ENCODE measurements at regions not wholly inside any gene's neighbourhood (a gene's known extent, or its start where the extent isn't known, plus 50 kb on each side); places are given as distances from the start of the nearest gene placed in this dataset.

DNA sequence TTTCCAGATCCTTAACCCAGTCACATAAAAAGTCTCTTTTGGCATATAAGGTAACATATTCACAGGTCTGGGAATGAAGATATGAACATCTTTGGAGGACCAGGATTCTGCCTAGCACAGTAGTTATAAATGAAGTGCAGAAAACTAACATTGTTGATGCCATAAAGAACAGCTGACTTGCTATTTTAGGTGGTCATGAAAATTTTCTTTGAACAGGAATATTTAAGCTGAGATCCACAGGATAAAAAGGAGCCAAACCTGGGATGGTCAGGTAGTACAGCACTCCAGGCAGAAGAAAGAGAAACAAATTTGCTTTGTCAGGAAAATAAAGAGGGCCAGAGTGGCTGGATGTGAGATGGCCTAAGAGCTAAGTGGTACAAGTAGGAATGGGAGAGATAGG, 80.0 kb downstream of the CENPW start:
- no peak for DNase-seq

DNA sequence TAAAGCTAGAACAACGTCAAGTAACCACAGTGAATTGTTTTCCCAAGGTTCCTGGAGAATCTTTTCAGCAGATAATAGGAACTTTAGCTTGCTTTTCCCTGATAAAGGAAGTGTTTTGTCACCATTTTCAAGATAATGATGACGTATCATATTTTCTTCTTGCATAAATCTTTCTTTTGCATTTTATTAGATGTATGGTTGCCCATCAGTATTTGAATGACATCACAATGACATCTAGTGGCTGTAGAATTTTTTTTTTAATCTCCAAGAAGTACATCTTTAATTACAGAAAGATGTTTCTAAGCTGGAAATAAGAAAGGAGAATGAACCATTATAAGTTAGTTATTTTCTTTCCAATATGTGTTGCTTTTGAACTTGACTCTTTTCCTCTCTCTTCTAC, 83.0 kb downstream of the CENPW start:
- no peak for DNase-seq

DNA sequence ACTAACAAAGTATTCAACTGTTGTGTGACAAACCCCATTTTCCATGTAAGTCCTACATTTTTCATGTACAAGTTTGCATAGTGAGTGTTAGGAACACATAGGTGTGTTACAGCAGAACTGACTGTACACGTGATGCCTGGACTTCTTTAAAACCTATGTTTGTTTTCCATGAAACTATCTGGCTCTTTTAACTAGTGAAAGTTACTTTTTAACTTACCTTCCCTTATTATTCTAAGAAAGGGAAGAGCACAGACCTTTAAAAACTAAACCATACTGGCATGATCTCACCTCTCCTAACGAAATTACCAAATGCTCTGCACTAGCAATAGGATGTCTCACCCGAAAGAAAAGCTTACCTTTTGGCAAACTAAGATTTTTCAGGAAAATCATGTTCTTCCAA, 87.8 kb downstream of the CENPW start:
- no peak for DNase-seq

DNA sequence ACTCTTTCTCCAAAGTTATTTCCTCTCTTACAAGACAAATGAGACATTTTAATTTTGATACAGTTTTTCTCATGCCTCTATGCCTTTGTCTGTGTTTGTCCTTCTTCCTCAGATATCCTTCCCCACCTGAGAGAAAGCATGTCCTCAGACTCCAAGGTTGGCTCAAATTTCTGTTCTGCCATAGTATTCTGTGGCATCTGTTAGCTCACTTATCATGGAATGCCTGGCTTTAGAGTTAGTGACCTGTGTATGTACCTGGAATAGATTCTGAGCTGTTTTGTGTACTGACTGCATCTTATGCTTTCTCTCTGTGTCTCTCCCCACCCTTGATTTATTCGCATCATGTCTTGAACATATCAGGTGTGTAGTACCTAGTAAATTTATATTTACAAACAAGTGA, 90.0 kb downstream of the CENPW start:
- no peak for DNase-seq

DNA sequence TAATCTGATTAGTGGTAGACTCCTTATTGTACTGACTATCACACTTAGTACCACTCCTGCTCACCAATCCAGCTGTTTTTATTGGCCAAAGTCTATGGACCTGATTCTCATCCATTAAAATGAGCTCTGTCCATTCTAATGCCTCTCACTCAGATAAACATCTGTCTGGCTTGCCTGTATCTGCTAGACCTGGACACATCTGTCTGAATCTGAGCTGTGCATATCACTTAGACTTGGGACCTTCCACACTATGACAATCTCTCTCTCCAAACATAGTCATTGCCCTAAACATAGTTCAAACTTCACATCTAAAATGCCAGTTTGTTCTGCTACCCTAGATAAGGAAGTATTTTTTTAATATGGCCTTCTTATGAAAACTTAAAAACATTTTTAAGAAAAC, 92.6 kb downstream of the CENPW start:
- DNase-seq, result no peak

DNA sequence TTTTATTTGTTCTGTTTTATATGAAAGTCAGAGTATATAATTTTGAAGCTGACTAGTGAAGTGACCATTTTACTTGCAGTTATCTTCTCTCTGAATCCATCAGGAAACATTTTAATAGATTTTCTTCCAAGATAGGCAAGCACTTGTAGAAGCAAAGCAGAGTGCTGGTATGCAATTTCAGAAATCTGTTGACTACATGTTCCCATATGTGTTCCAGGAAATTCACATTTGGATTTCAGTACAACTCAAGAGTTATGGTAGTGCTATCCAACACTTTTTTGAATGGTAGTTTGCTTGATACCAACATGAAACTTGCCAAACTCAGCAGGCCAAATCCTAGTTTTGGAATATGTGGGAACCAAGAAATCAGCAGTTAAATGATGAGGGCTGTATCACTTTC, 94.0 kb downstream of the CENPW start:
- no peak for DNase-seq

DNA sequence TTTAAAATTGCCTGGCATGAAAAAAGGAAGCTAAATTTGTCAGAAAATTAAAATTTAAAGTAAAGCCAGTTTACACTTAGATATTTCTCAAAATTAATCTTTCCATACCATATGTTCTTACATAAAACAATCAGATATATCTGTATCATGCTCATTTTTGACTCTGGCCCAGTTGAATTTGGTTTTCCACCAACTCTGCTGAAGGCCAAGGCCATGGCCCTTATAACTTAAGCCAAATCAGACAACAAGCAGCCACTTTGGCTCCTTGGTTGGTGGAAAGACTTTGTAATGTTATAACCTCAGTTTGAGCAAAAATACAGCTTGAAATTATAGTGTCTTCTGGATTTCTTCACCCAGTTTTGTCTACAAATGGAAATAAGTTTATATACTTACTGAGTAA, 97.3 kb downstream of the CENPW start:
- DNase-seq, result no peak

DNA sequence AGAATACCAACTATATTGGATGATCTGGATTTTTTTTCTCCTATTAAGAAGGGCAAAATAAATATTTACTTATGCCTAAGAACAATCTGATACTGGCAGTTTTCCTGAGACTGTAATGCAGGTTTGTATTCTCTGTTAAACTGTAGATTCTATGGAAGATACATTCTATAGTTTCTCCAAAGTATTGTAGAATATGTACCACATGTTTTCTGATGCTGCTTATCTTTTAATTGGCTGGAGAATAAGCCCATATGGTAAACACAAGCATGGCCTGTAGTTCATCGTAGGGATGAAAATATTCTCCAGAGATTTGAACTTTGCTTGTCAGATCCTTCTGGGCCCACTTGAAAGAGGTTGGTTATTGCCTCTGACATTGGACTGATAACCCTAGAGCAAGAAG, 99.1 kb downstream of the CENPW start:
- DNase-seq, result no peak

DNA sequence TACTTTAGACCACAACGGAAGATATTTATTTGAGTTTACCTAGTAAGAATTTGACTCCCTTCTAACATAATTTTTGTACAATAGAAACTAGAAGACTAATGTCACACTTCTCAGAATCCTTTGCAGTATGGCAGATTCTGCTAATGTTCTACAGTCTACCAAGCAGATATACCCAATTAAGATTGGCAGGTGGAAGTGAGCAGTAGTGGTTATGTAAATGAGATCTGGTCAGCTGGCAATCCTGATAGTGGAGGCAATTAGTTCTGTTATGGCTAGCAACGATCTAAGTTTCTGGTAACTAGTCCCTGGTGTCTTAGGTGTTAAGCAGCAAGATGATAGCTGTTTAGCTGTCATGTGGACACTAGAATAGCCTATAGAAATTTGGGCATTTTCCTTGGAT, 101.0 kb downstream of the CENPW start:
- no peak for DNase-seq

DNA sequence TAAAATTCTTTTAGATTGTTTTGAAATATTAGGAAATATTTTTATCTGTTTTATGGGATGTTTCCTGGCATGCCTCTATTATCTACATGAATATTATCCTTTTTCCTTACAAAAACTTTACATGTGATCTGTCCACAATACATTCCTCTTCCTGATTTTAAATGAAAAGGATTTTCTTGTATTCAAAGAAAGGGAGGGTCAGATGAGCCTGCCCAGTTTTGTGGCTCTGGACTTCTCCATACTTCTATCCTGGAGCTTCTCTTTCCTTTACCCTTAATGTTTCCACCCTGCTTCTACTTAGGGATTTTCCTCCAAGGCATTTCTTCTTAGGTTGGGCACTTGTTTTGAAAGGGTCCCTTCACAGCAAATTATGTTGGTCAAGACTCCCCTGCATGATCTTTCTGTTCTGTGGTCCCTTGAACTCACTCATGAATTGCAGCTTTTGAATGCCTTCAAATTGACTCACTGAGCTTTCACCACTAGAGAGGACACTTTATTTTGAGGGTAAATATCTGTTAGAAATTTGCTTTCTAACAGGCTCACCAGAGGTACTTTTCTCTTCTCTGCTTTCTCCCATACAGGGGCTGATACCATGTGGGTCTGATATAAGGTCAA, 104.9 kb downstream of the CENPW start:
- no peak for DNase-seq

DNA sequence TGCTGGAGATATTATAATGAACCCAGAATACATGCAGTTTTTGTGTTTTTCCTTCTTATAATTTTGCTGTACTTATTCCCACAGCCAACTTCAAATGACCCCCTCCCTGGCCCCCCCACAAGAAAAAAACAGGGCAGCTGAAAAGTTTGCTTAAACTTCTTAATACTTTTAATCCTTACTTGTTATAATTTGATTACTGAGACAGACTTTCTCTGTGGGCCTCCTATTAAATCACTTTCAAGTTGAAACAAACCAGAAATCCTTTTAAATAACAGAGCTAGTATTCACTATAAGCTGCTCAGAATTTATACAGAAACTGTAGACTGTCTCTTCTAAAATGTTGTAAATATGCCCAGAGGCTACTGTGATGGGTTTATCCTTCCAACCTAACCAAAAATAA, 106.3 kb downstream of the CENPW start:
- no peak for DNase-seq

DNA sequence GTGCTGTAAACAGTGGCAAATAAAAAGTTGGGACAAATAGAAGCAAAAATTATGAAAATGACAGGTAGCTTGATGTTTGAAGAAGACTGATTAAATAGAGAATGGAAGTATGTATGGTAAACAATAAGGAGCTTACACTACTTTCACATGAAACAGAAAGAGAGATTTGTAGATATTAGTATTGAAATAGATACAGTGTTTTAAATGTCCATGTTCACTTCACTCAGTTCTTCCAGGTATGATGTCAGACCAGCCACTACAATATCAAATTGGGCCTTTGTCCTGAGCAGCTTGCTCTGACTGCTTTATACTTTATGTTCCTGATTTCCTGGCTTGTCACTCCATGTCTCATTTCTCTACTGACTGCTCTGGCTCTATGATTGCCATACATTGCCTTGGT, 107.5 kb downstream of the CENPW start:
- DNase-seq, result no peak

DNA sequence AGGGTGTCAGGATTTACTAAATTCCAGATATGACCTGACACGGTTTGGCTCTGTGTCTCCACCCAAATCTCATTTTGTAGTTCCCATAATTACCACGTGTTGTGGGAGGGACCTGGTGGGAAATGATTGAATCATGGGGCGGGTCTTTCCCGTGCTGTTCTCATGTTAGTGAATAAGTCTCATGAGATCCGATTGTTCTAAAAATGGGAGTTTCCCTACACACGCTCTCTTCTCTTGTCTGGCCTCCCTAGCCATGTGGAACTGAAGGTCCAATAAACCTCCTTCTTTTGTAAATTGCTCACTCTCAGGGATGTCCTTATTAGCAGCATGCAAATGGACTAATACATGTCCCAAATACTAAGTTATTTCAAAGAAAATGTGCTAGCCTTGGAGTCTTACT, 121.1 kb downstream of the CENPW start:
- no peak for DNase-seq

DNA sequence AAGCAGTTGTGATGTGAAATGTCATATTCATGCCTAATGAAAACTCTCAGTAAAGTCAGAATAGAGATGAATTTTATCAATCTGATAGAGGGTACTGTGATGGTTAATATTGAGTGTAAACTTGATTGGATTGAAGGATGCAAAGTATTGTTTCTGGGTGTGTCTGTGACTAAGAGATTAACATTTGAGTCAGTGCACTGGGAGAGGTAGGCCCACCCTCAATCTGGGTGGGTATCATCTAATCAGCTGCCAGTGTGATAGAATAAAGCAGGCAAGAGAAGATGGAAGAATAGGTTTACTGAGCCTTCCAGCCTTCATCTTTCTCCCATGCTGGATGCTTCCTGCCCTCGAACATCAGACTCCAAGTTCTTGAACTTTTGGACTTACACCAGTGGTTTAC, 124.3 kb downstream of the CENPW start:
- DNase-seq, result no peak

DNA sequence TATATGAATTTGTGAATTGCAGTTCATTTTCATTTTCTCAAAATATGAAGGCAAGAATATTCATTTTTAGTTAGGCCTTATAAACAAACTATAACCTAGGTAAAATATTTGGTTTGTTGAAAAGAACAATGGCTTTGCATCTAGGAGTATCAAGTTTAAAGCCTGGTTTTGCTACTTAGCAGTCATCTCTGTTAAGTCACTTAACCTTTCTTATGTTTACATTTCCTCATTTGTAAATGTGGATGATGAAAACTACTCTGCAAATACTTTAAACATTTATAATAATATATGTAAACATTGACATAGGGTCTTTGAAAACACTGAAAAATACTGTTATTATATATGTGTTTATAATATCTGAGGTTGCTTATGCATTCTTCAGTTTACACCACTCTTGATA, 135.5 kb downstream of the CENPW start:
- no peak for DNase-seq

DNA sequence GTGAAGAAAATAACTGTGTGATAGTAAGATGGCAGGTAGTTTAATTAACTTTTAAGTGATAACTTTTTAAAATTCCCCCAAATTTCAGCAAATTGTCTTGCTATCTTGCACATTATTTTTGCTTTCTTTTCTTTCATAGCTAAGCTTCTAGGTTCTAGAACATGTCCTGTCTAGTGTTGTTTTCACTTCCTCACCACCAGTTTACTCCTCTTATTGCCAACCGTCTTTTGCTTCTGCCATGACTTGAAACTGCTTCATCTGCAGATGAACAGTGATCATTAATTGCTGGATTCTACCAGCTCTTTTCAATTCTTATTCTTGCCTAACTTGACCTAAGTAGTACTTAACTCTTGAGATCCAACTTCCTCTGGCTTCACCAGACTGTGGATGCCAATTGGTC, 137.8 kb downstream of the CENPW start:
- no peak for DNase-seq

DNA sequence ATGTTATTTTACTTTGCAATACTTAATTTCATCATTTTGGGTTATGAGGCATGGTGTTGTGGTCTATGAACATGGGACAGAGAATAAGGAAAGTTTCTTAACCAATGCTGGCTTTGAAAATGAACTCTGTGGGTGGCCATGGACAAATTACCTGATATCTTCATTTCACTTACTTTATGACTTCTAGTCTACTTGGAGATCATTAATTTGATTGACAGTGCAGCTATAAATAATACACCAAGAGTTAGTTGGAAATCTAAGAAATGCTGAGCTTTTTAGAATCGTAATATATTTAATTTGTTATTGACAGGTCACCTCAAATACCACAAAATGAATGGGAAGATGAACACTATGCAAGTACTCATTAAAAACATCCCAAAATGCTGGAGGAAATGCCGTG, 140.4 kb downstream of the CENPW start:
- DNase-seq, result no peak

DNA sequence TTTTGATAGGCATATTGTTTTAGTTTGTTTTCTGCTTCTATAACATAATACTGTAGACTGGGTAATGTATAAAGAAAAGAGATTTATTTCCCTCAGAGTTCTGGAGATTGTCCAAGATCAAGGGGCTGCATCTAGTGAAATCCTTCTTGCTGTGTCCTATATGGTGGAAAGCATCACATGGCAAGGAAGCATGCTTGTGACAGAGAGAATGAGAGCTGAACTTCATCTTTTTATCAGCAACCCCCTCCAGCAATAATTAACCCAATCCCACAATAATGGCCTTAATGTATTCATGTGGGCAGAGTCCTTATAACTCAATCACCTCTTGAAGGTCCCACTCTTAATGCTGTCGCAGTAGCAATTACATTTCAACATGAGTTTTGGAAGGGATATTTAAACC, 141.4 kb downstream of the CENPW start:
- DNase-seq, result no peak

DNA sequence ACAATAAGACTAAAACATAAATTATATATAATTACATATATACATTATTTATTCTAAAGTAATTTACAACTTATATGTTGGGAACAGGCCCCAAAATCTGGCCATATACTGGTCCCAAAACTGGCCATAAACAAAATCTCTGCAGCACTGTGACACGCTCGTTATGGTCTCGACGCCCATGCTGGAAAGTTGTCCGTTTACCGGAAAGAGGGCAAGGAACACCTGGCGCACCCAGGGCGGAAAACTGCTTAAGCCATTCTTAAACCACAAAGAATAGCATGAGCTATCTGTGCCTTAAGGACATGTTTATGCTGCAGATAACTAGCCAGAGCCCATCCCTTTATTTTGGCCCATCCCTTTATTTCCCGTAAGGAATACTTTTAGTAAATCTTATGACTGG, 164.9 kb downstream of the CENPW start:
- DNase-seq, result no peak

DNA sequence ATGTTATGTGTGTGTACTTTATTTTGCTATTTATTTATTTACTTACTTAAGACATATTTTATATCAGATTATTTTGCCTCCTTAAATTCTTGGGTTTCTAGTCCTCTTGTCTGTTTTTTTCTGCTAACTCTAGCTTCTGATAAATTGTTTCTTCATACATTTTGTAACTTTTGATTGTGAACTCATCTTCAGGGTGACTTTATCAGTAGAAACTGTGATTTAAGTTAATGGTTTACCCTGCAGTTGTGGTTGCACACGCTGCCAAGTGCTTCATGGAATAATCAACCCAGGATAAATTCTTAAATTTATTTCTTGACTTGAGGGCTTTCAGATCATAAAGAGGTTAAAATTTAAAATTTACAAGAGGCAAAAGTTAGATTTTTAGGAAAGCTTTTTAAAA, 173.3 kb downstream of the CENPW start:
- DNase-seq, result no peak

DNA sequence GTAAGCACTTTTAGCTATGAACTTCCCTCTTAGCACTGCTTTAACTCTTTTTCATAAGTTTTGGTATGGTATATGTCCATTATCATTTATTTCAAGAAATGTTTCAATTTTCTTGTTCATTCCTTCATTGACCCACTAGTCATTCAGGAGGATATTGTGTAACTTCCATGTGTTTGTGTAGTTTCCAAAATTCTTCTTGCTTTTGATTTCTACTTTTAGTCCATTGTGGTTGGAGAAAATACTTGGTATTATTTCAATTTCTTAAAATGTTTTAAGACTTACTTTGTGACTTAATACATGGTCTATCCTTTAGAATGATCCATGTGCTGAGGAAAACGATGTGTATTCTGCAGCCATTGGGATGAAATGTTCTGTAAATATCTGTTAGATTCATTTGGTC, 176.5 kb downstream of the CENPW start:
- DNase-seq, result no peak

DNA sequence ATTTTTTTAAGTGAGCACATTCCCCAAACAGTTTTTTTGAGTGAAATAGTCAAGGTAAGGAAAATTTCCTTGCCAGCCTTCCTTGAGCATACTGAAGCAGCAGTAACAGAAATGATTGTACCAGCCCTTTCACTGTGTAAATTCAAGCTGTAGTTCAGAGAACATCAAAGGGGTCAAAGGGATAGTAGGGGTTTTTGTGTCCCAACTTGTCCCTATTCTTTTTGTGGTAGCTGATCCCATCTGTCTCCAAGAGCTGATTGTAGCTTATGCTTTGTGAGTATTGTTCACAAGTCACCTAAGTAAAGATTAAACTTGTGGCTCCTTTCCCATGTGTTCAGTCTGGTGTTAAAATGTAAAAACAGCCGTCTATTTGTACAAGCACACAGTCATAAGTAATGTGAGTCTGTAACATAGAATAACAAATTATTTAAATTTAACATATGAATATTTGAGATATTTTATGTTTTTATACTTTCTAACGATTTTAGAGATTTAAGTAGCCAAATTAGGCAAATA, 185.0 kb downstream of the CENPW start:
- no peak for DNase-seq

DNA sequence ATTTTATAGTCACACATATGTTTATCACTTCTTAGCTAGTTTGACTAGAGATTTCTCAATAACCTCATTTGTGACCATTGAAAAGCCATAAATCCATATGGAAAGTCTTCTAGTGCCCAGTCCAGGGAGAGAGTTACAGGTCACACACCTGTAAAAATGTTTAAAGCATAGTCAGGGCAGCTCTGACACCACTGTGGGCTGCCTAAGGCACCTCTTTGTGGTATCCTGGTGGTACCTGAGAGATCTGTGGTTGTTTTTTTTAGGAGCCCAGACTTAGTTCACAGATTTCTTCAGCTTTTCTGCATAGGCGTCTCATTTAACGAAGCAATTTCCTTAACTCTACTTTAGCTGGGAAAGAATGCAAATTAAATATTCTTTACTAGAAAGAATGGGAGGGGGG, 186.6 kb downstream of the CENPW start:
- DNase-seq, result no peak

DNA sequence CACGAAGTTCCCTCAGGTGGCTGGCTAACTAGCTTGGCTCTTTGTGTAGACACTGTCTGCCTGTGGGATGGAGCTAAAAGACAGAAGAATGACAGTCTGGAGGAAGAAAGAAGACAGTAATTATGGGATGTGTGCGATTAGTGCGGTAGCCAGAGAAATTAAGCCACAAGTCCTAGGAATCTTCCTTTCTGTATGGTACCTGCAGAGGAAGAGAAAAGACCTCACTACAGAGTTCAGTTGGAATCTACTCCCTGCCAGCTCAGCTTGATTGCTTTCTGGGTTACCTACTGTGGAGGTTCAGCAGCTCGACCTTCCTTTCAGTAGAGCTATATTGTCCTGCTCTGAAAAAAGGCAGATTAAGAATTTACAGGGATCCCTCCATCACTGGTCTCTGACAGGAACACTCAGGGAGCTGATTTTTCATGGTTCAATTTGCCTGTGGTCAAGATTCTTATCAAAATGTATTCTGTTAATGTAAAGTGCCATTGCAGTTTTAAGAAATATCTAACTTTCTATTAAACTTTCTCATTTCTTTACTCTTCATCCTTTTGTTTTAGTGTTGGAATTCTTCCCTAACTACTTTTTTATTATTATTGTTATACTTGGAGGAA, 187.2 kb downstream of the CENPW start:
- DNase-seq, result no peak
